Activated CD4-positive, alpha-beta T cell treated with anti-CD3 and anti-CD28 coated beads, Interleukin-2, amount 50 U/mL, for 16 hours (primary cell): ENCODE measurements at regions not wholly inside any gene's neighbourhood (a gene's known extent, or its start where the extent isn't known, plus 50 kb on each side); places are given as distances from the start of the nearest gene placed in this dataset.
"Not testable (repeated sequence)": the region's sequence is repeated elsewhere in the genome, so short reads cannot be mapped to it uniquely, and the experiment has no call there.

Experiments used
- DNase-seq: peaks from one replicate; pipeline ENCODE4 v3.0.0-alpha.2; 2020

- DNase-seq, result peak; percentile 93
Observed at GRCh38 chr6:90369024-90369519, 72.4 kb upstream of the BACH2 start.

DNA sequence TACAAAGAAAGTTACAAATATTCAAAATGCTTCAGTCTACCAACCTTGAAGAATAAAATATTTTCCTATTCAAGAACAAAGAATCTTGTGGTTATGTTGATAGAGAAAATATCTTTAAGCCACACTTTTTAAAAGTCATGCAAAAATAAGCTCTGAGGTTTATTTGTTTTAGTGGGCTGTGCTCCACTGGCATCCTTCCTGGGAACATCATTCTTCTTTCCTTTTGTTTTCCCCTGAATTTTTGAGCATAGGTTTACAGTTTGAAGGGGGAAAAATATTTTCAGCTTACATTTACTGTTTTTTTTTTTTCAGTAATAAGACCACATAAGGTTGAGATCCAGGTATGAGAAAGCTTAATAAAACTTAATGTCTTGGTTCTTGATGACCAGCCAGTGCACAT, 72.0 kb upstream of the BACH2 start:
- no peak for DNase-seq

- no peak for DNase-seq
Observed at GRCh38 chr6:90368001-90368400, 71.4 kb upstream of the BACH2 start.

DNA sequence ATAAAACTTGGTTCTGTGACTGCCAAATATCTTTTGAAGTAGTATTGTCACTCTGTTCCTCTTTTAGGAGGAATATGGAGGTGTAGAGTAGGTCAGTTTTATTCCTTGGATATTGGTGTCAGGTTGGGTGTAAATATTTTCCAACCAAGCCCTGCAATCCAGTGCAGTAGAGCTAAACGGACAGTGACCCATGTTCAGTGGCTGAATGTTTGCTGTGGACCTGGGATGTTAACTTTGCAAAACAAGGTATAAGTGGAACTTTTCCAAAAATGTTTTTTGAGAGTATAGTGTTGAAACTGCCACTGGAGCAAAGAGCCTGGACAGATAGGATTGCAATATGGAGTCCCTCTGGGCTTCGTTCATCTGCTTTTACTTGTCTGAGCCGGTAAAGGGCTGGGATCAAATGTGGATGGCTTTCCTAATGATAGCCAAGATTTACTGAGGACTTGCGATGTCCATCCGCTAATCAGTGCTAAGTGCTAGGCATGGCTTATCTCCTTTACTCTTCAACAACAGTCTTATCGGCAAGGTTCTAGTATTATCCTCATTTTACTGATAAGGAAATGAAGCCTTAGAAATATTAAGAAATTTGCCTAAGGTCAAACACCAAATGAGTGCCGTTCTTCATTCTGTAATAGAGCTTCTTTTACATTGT, 69.0 kb upstream of the BACH2 start:
- no peak for DNase-seq

GRCh38 chr6:90365002-90365401, 68.4 kb upstream of the BACH2 start:
- DNase-seq, result no peak

DNA sequence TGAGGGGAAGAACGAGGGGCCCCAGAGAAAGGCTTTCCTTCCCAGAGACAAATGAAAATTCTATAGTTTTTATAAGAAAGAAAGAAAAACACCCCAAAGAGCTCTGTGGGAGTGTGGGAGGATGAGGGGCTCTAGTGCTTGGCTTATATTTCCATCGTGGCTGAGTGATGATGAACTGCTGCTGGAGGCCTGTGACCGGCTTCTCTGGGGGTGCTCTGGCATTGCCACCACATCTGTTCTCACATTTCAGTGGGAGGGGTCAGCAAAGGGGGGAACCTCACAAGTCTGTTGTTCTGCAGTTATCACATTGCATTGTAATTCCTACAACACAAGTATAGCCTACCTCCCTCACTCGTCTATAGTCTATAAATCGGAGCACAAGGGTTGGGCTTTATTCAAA, 67.6 kb upstream of the BACH2 start:
- DNase-seq, result no peak

- DNase-seq, result no peak
Observed at GRCh38 chr6:90362318-90362717, 65.7 kb upstream of the BACH2 start.

GRCh38 chr6:90361174-90361573, 64.5 kb upstream of the BACH2 start:
- no peak for DNase-seq

- DNase-seq, result not testable (repeated sequence)
Observed at GRCh38 chr6:90358036-90358770, 61.6 kb upstream of the BACH2 start.

DNA sequence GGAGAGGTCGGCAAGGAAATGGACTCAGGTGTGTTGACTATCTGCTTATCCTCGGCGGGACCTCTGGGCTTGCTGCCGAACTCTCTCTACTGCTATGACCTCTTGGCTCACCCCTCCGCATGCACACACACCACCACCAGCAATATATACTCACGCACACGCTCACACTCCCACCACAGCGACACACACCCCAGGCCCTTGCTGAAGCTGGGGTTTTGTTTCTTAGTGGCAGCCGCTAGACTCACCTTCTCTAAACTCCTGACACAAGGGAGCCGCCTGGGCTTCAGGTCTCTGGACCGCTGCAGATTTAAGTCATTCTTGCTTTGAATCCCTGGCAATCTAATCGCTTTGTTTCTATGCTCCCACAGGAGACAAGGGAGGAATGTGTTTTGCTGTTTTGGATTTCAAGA, 59.4 kb upstream of the BACH2 start:
- no peak for DNase-seq

- no peak for DNase-seq
Observed at GRCh38 chr6:90354961-90355360, 58.3 kb upstream of the BACH2 start.

DNA sequence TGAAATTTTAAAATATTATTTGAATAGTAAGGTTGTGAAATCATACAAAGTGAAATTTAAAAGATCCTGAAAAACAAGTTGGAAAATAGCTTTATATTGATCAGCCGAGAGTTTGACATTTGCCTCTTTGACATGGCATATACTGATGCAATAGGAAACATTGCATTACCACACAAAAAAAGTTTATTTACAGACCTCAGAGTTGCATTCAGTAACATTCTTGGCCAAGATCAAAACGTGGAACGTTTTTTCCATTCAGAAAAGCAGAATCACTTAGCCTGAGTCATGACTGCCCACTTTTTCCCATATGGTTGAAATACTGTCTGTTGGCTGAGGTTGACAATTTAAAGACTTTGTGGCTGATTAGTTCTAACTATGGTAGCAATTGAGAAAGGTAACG, 55.1 kb upstream of the BACH2 start:
- DNase-seq, result no peak

GRCh38 chr6:90350689-90351554, 54.3 kb upstream of the BACH2 start:
- peak; percentile 19 for DNase-seq

DNA sequence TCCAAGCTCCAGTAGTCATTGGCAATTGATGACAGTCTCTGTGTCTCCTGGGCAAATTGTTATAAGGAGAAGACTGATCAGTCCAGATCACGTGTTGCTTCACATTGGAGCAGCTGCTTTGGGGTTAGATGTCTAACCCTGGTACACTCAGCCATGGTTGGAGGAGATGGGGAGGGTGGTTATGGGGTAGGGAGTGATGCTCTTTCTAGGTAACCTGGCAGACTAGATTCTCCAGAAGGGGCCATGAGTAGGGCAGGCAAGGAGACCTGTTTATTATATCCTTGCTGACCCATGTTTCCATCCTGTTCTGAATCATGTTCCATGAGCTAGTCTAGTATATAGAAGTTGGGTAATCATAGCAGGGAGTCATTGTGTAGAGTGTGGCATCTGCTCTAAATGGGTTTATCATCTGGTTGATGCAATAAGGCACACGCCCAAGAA, 50.8 kb upstream of the BACH2 start:
- peak; percentile 18 for DNase-seq

DNA sequence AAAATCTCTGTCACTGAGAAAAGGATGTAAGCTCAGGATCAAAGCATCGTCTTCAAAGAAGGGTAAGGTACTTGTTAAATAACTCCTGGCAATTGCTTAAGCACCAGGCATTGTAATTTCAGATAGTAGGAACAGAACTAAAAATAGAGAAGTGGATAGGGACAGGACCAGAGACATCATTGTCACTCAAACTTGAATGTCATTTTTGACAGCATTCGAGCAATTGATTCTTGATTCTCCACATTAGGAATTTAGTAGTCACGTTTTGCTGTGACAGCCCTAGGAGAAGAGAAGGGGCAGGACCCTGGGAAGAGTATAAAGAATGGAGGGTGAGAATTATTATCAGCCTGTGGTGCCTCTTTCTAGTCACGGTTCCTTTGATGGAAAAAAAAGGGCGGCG, 50.1 kb upstream of the BACH2 start:
- no peak for DNase-seq
